ENCODE measurements at regions not wholly inside any gene's neighbourhood (a gene's known extent, or its start where the extent isn't known, plus 50 kb on each side); places are given as distances from the start of the nearest gene placed in this dataset.

GRCh38 chr5:167250996-167251395, 1040.4 kb upstream of the WWC1 start:
- no peak overlapping the region for H3K27ac ChIP-seq
- no peaks in the 10 kb centered on the region for H3K36me3 ChIP-seq
- intact Hi-C loops (cut with DNase I) = no loop called here
- H3K4me3 ChIP-seq = no peak overlapping the region
- no peak for ATAC-seq
- no peak for TF ChIP-seq CTCF (IDR thresholded peaks at IDR 0.05)
- no peak for DNase-seq
- H3K4me1 ChIP-seq = no peaks in the 10 kb centered on the region
- H3K27me3 ChIP-seq = no peaks in the 10 kb centered on the region
- H3K9me3 ChIP-seq = no peaks in the 10 kb centered on the region

GRCh38 chr5:167254132-167254531, 1037.3 kb upstream of the WWC1 start:
- H3K36me3 ChIP-seq = no peaks in the 10 kb centered on the region
- H3K27ac ChIP-seq = no peak overlapping the region
- no peak for TF ChIP-seq CTCF (IDR thresholded peaks at IDR 0.05)
- H3K9me3 ChIP-seq = no peaks in the 10 kb centered on the region
- no peak for DNase-seq
- intact Hi-C loops (cut with DNase I) = no loop called here
- no peaks in the 10 kb centered on the region for H3K4me1 ChIP-seq
- no peak for ATAC-seq
- no peak overlapping the region for H3K4me3 ChIP-seq
- no peaks in the 10 kb centered on the region for H3K27me3 ChIP-seq

- H3K27me3 ChIP-seq = no peaks in the 10 kb centered on the region
- no peak overlapping the region for H3K4me3 ChIP-seq
- no peak overlapping the region for H3K27ac ChIP-seq
- H3K9me3 ChIP-seq = no peaks in the 10 kb centered on the region
- no peaks in the 10 kb centered on the region for H3K36me3 ChIP-seq
- no peaks in the 10 kb centered on the region for H3K4me1 ChIP-seq
- intact Hi-C loops (cut with DNase I) = no loop called here
- DNase-seq = no peak
- no peak for ATAC-seq
- TF ChIP-seq CTCF (IDR thresholded peaks at IDR 0.05) = no peak
Measured at GRCh38 chr5:167255926-167256325, 1035.5 kb upstream of the WWC1 start.

GRCh38 chr5:167259806-167260205, 1031.6 kb upstream of the WWC1 start:
- Histone ChIP-seq H3K27me3 (no peaks in the 10 kb centered on the region), H3K9me3 (no peaks in the 10 kb centered on the region), H3K27ac (no peak overlapping the region), H3K4me1 (no peaks in the 10 kb centered on the region), H3K4me3 (no peak overlapping the region), H3K36me3 (no peaks in the 10 kb centered on the region)
- DNase-seq (no peak), ATAC-seq (no peak)
- intact Hi-C loops (cut with DNase I) = no loop called here
- TF ChIP-seq CTCF (IDR thresholded peaks at IDR 0.05) = no peak

- ATAC-seq (no peak), DNase-seq (no peak)
- H3K36me3 ChIP-seq = no peaks in the 10 kb centered on the region
- no peak for TF ChIP-seq CTCF (IDR thresholded peaks at IDR 0.05)
- no peaks in the 10 kb centered on the region for H3K9me3 ChIP-seq
- H3K27me3 ChIP-seq = no peaks in the 10 kb centered on the region
- no peak overlapping the region for H3K27ac ChIP-seq
- intact Hi-C loops (cut with DNase I) = no loop called here
- no peaks in the 10 kb centered on the region for H3K4me1 ChIP-seq
- no peak overlapping the region for H3K4me3 ChIP-seq
Measured at GRCh38 chr5:167261309-167262100, 1029.9 kb upstream of the WWC1 start.

GRCh38 chr5:167263185-167263584, 1028.3 kb upstream of the WWC1 start:
- intact Hi-C loops (cut with DNase I) = no loop called here
- no peaks in the 10 kb centered on the region for H3K9me3 ChIP-seq
- no peak overlapping the region for H3K27ac ChIP-seq
- ATAC-seq (no peak), DNase-seq (no peak)
- H3K4me1 ChIP-seq = no peaks in the 10 kb centered on the region
- no peak for TF ChIP-seq CTCF (IDR thresholded peaks at IDR 0.05)
- H3K36me3 ChIP-seq = no peaks in the 10 kb centered on the region
- H3K27me3 ChIP-seq = no peaks in the 10 kb centered on the region
- H3K4me3 ChIP-seq = no peak overlapping the region

Measured in upper lobe of right lung (tissue), 1 donor.